Smooth muscle cell (in vitro differentiated cells): ENCODE measurements at regions not wholly inside any gene's neighbourhood (a gene's known extent, or its start where the extent isn't known, plus 50 kb on each side); places are given as distances from the start of the nearest gene placed in this dataset.

Experiments used
- DNase-seq: peaks from one replicate; lab custom pipeline; 2025; ENCODE audit not compliant: unreplicated experiment; lab: John Stamatoyannopoulos, UW
- H2AFZ ChIP-seq: fragments of 200-600 bp; sonication (generic); 2 replicates; pipeline ENCODE4 v1.6.0; 2016; ENCODE audit warnings: antibody characterized with exemption, low read depth, mild to moderate bottlenecking
- H3F3A ChIP-seq: fragments of 200-600 bp; sonication (generic); 2 replicates; pipeline ENCODE4 v1.6.0; 2017; ENCODE audit warnings: antibody characterized with exemption, low read depth
- H3K27ac ChIP-seq: fragments of 200-600 bp; sonication (generic); 2 replicates; pipeline ENCODE4 v1.5.1; 2016; ENCODE audit warnings: low read depth, mild to moderate bottlenecking
- H3K27me3 ChIP-seq: fragments of 200-600 bp; sonication (generic); 2 replicates; pipeline ENCODE4 v1.6.1; 2016; ENCODE audit warnings: low read depth, mild to moderate bottlenecking
- H3K36me3 ChIP-seq: fragments of 200-600 bp; sonication (generic); 2 replicates; pipeline ENCODE4 v1.5.1; 2016; ENCODE audit warnings: low read depth
- H3K4me1 ChIP-seq: fragments of 200-600 bp; sonication (generic); 2 replicates; pipeline ENCODE4 v1.5.1; 2016; ENCODE audit warnings: low read depth
- H3K4me2 ChIP-seq: fragments of 200-600 bp; sonication (generic); 2 replicates; pipeline ENCODE4 v1.6.0; 2016; ENCODE audit warnings: mild to moderate bottlenecking
- H3K4me3 ChIP-seq: fragments of 200-600 bp; sonication (generic); 2 replicates; pipeline ENCODE4 v1.5.1; 2016; ENCODE audit warnings: mild to moderate bottlenecking
- H3K79me2 ChIP-seq: fragments of 200-600 bp; sonication (generic); 2 replicates; pipeline ENCODE4 v1.6.0; 2016; ENCODE audit warnings: low read depth, mild to moderate bottlenecking
- H3K9ac ChIP-seq: fragments of 200-600 bp; sonication (generic); 2 replicates; pipeline ENCODE4 v1.6.0; 2016; ENCODE audit warnings: low read depth
- H3K9me3 ChIP-seq: fragments of 200-600 bp; sonication (generic); replicated peaks from 2 replicates; pipeline ENCODE4 v1.5.1; 2016; ENCODE audit warnings: low read depth
- H4K20me1 ChIP-seq: fragments of 200-600 bp; sonication (generic); 2 replicates; pipeline ENCODE4 v1.6.0; 2016; ENCODE audit warnings: low read depth
- CTCF ChIP-seq: fragments of 200-600 bp; sonication (generic); IDR thresholded peaks from 2 replicates; pipeline ENCODE4 v1.5.1; 2017; ENCODE audit warnings: borderline replicate concordance, mild to moderate bottlenecking, antibody characterized with exemption; ENCODE audit not compliant: insufficient read depth, poor library complexity, severe bottlenecking
- WGBS: methylation state at CpG from one replicate; pipeline ENCODE4 v1.1.7; 2016; ENCODE audit warnings: low lambda C conversion rate; 5-methylcytosine and 5-hydroxymethylcytosine counted together

GRCh38 chr18:75824661-75825060, 397.2 kb upstream of the SMIM21 start:
- no peak overlapping the region for H3K4me3 ChIP-seq
- no peak for TF ChIP-seq CTCF
- H3K79me2 ChIP-seq = no peaks in the 10 kb centered on the region
- 66% methylated on average over 3 of the region's 3 CpGs for WGBS
- H3K27ac ChIP-seq = no peak overlapping the region
- H3K4me1 ChIP-seq = peaks cover 15% of the 10 kb centered on the region
- no peak overlapping the region for H2AFZ ChIP-seq
- no peak overlapping the region for H3K4me2 ChIP-seq
- H3K9me3 ChIP-seq = no peaks in the 10 kb centered on the region
- H3K36me3 ChIP-seq = no peaks in the 10 kb centered on the region
- H4K20me1 ChIP-seq = no peaks in the 10 kb centered on the region
- no peak for DNase-seq
- H3F3A ChIP-seq = peaks cover 7% of the 10 kb centered on the region
- no peaks in the 10 kb centered on the region for H3K27me3 ChIP-seq
- no peak overlapping the region for H3K9ac ChIP-seq

- H2AFZ ChIP-seq = peak overlapping the region; percentile 13
- H3K9me3 ChIP-seq = no peaks in the 10 kb centered on the region
- no peak for DNase-seq
- no peaks in the 10 kb centered on the region for H3K27me3 ChIP-seq
- WGBS = 9% methylated on average over 2 of the region's 2 CpGs
- H3K4me1 ChIP-seq = peaks cover 13% of the 10 kb centered on the region
- no peaks in the 10 kb centered on the region for H3K36me3 ChIP-seq
- TF ChIP-seq CTCF = no peak
- H3K9ac ChIP-seq = no peak overlapping the region
- no peak overlapping the region for H3K4me2 ChIP-seq
- no peak overlapping the region for H3K27ac ChIP-seq
- no peaks in the 10 kb centered on the region for H3K79me2 ChIP-seq
- no peak overlapping the region for H3K4me3 ChIP-seq
- peaks cover 7% of the 10 kb centered on the region for H3F3A ChIP-seq
- H4K20me1 ChIP-seq = no peaks in the 10 kb centered on the region
These were observed 396.0 kb upstream of the SMIM21 start for GRCh38 chr18:75823471-75823870.

DNA sequence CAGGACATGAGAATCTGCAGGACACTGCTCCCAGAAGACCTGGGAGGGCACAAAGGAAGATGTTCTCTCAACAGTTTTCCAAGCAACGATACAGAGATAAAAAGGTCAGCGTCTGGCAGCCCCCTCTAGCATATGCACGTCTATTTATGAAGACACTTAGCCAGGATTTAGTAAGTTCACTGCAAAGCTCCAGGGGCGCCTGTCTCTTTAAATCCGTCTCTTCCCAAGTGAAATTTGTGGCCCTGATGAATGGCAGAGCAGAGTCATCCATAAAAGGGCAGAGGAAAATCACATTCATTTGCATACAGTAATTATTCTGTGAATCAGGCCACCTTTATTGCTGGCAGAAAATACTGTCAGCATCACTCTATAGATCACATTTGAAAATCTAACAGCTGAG, 390.9 kb upstream of the SMIM21 start:
- no peak overlapping the region for H3K27ac ChIP-seq
- no peaks in the 10 kb centered on the region for H3K9me3 ChIP-seq
- no peaks in the 10 kb centered on the region for H3F3A ChIP-seq
- TF ChIP-seq CTCF = no peak
- no peaks in the 10 kb centered on the region for H3K27me3 ChIP-seq
- H3K4me3 ChIP-seq = no peak overlapping the region
- H3K9ac ChIP-seq = no peak overlapping the region
- H2AFZ ChIP-seq = peak overlapping the region; percentile 61
- 19% methylated on average over 5 of the region's 5 CpGs for WGBS
- no peaks in the 10 kb centered on the region for H4K20me1 ChIP-seq
- H3K4me1 ChIP-seq = no peaks in the 10 kb centered on the region
- no peaks in the 10 kb centered on the region for H3K36me3 ChIP-seq
- DNase-seq = no peak
- no peak overlapping the region for H3K4me2 ChIP-seq
- H3K79me2 ChIP-seq = no peaks in the 10 kb centered on the region

DNA sequence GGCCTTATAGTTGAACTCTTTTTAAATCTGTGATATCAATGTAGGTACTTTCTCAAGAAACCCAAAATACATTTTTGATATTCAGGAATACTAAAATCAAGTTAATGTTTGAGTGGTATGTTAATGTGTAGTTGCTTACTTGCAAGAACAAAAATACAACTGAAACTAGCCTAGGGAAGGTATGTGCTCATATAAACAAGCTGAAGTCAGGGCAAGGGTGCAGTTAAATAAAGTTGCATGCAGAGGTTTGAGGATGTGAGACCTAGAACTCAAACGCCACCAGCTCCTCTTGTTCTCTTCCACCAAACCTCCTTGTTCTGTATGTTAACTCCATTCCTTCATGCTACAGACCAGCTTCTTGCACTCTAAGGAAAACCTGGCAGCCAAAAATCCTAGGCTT, 388.3 kb upstream of the SMIM21 start:
- Histone ChIP-seq H3K36me3 (no peaks in the 10 kb centered on the region), H2AFZ (no peak overlapping the region), H3K9me3 (no peaks in the 10 kb centered on the region), H3K9ac (no peak overlapping the region), H3K4me1 (no peaks in the 10 kb centered on the region), H3F3A (peaks cover 9% of the 10 kb centered on the region), H3K79me2 (no peaks in the 10 kb centered on the region), H4K20me1 (no peaks in the 10 kb centered on the region), H3K4me2 (no peak overlapping the region), H3K27ac (no peak overlapping the region), H3K4me3 (no peak overlapping the region), H3K27me3 (no peaks in the 10 kb centered on the region)
- 88% methylated on average over 1 of the region's 1 CpG for WGBS
- DNase-seq = no peak
- no peak for TF ChIP-seq CTCF
